Fibroblast of lung (primary cell): ENCODE measurements at regions not wholly inside any gene's neighbourhood (a gene's known extent, or its start where the extent isn't known, plus 50 kb on each side); places are given as distances from the start of the nearest gene placed in this dataset.

ENCODE experiments used
- CTCF ChIP-seq, 2 donors: IDR thresholded peaks in 1 of 2; conservative IDR thresholded peaks in 1 of 2; 1 replicate in 1 of 2; 2 replicates in 1 of 2; pipeline ENCODE4 v1.5.1; 2011 to 2012; ENCODE audit warnings: low read length in 2 of 2, control low read depth in 1 of 2, inconsistent platforms in 1 of 2, low read depth in 1 of 2, mild to moderate bottlenecking in 1 of 2
- EZH2 ChIP-seq: IDR thresholded peaks from 2 replicates; pipeline ENCODE4 v1.5.1; 2012; ENCODE audit warnings: low read length, control low read depth, mild to moderate bottlenecking; ENCODE audit errors: missing control alignments

- TF ChIP-seq CTCF (conservative IDR thresholded peaks at IDR 0.05 in 1 of 2, IDR thresholded peaks at IDR 0.05 in 1 of 2; ENCODE audit: low read depth in 1 of 2, low read length in 2 of 2) (no peak), EZH2 (no peak)
These were observed 275.9 kb upstream of the WWC1 start for GRCh38 chr5:168015506-168015905.
